Osteocyte (in vitro differentiated cells): ENCODE measurements at regions not wholly inside any gene's neighbourhood (a gene's known extent, or its start where the extent isn't known, plus 50 kb on each side); places are given as distances from the start of the nearest gene placed in this dataset.

ENCODE experiments used
- DNase-seq: peaks from one replicate; pipeline ENCODE4 v3.0.0; 2021; ENCODE audit warnings: mixed read lengths; ENCODE audit not compliant: unreplicated experiment; ENCODE audit errors: extremely low spot score
- H3K27ac Mint-ChIP-seq: one replicate; pipeline ENCODE4 v1.8.0; 2021; ENCODE audit warnings: mild to moderate bottlenecking, mixed read lengths; ENCODE audit not compliant: unreplicated experiment
- H3K27me3 Mint-ChIP-seq: one replicate; pipeline ENCODE4 v1.8.0; 2021; ENCODE audit warnings: mixed read lengths; ENCODE audit not compliant: unreplicated experiment
- H3K36me3 Mint-ChIP-seq: one replicate; pipeline ENCODE4 v1.8.0; 2021; ENCODE audit warnings: mixed read lengths; ENCODE audit not compliant: unreplicated experiment
- H3K4me1 Mint-ChIP-seq: one replicate; pipeline ENCODE4 v1.8.0; 2021; ENCODE audit warnings: mixed read lengths; ENCODE audit not compliant: unreplicated experiment
- H3K4me3 Mint-ChIP-seq: one replicate; pipeline ENCODE4 v1.8.0; 2021; ENCODE audit warnings: mild to moderate bottlenecking, moderate library complexity, mixed read lengths; ENCODE audit not compliant: unreplicated experiment
- H3K9me3 Mint-ChIP-seq: one replicate; pipeline ENCODE4 v1.8.0; 2021; ENCODE audit warnings: mixed read lengths; ENCODE audit not compliant: unreplicated experiment
- CTCF ChIP-seq: fragments of 200-600 bp; sonication (generic); IDR thresholded peaks from 2 replicates; pipeline ENCODE4 v1.5.0; 2021; ENCODE audit warnings: antibody characterized with exemption, mild to moderate bottlenecking, moderate library complexity

GRCh38 chr16:9337308-9338032 lies 246.0 kb downstream of the HAPSTR1 start:
- DNase-seq, result no peak
- H3K36me3 Mint-ChIP-seq, result no peaks in the 10 kb centered on the region
- TF ChIP-seq CTCF, result no peak
- H3K4me1 Mint-ChIP-seq, result no peaks in the 10 kb centered on the region
- no peaks in the 10 kb centered on the region for H3K27me3 Mint-ChIP-seq
- no peaks in the 10 kb centered on the region for H3K9me3 Mint-ChIP-seq
- no peak overlapping the region for H3K4me3 Mint-ChIP-seq
- no peak overlapping the region for H3K27ac Mint-ChIP-seq

- DNase-seq, result no peak
- Mint-ChIP-seq H3K4me3 (no peak overlapping the region), H3K36me3 (no peaks in the 10 kb centered on the region), H3K4me1 (no peaks in the 10 kb centered on the region), H3K27me3 (no peaks in the 10 kb centered on the region), H3K9me3 (no peaks in the 10 kb centered on the region), H3K27ac (no peak overlapping the region)
- TF ChIP-seq CTCF, result no peak
Observed at GRCh38 chr16:9338068-9338467, 246.6 kb downstream of the HAPSTR1 start.

- no peaks in the 10 kb centered on the region for H3K9me3 Mint-ChIP-seq
- no peak overlapping the region for H3K4me3 Mint-ChIP-seq
- no peak overlapping the region for H3K27ac Mint-ChIP-seq
- no peaks in the 10 kb centered on the region for H3K4me1 Mint-ChIP-seq
- no peak for TF ChIP-seq CTCF
- DNase-seq, result no peak
- H3K27me3 Mint-ChIP-seq, result no peaks in the 10 kb centered on the region
- H3K36me3 Mint-ChIP-seq, result no peaks in the 10 kb centered on the region
Observed at GRCh38 chr16:9338510-9338909, 247.1 kb downstream of the HAPSTR1 start.

GRCh38 chr16:9340526-9341256 lies 249.2 kb downstream of the HAPSTR1 start:
- Mint-ChIP-seq H3K27ac (no peak overlapping the region), H3K9me3 (no peaks in the 10 kb centered on the region), H3K36me3 (no peaks in the 10 kb centered on the region), H3K27me3 (no peaks in the 10 kb centered on the region), H3K4me3 (no peak overlapping the region), H3K4me1 (no peaks in the 10 kb centered on the region)
- no peak for DNase-seq
- TF ChIP-seq CTCF, result no peak

- no peak for TF ChIP-seq CTCF
- no peaks in the 10 kb centered on the region for H3K9me3 Mint-ChIP-seq
- no peaks in the 10 kb centered on the region for H3K4me1 Mint-ChIP-seq
- H3K4me3 Mint-ChIP-seq, result no peak overlapping the region
- no peaks in the 10 kb centered on the region for H3K27me3 Mint-ChIP-seq
- H3K27ac Mint-ChIP-seq, result no peak overlapping the region
- DNase-seq, result no peak
- H3K36me3 Mint-ChIP-seq, result no peaks in the 10 kb centered on the region
Observed at GRCh38 chr16:9343276-9343675, 251.8 kb downstream of the HAPSTR1 start.
